Bronchial epithelial cell (primary cell): ENCODE measurements at regions not wholly inside any gene's neighbourhood (a gene's known extent, or its start where the extent isn't known, plus 50 kb on each side); places are given as distances from the start of the nearest gene placed in this dataset.
"Not testable (repeated sequence)": the region's sequence is repeated elsewhere in the genome, so short reads cannot be mapped to it uniquely, and the experiment has no call there.

Source experiments
- DNase-seq: peaks from one replicate; pipeline ENCODE4 v3.0.0-alpha.2; 2010; ENCODE audit warnings: low read depth
- FAIRE-seq: peaks from 2 replicates; lab custom pipeline; 2011; peaks lifted over from hg19 to GRCh38; lab: Jason Lieb, UNC
- H3K27me3 ChIP-seq: 2 replicates; pipeline ENCODE4 v1.5.1; 2011; ENCODE audit warnings: low read length; ENCODE audit not compliant: control insufficient read depth, insufficient read depth
- H3K36me3 ChIP-seq: 2 replicates; pipeline ENCODE4 v1.5.1; 2011; ENCODE audit warnings: low read length; ENCODE audit not compliant: control insufficient read depth, insufficient read depth
- H3K4me3 ChIP-seq: 2 replicates; pipeline ENCODE4 v1.5.1; 2011; ENCODE audit warnings: mild to moderate bottlenecking, low read depth, low read length, control low read depth
- TF ChIP-seq, protein P1 (sequence below): IDR thresholded peaks from 2 replicates; pipeline ENCODE4 v1.5.1; 2011; ENCODE audit warnings: mild to moderate bottlenecking, moderate library complexity, low read length, control low read depth, inconsistent platforms; ENCODE audit not compliant: insufficient read depth, severe bottlenecking

DNA sequence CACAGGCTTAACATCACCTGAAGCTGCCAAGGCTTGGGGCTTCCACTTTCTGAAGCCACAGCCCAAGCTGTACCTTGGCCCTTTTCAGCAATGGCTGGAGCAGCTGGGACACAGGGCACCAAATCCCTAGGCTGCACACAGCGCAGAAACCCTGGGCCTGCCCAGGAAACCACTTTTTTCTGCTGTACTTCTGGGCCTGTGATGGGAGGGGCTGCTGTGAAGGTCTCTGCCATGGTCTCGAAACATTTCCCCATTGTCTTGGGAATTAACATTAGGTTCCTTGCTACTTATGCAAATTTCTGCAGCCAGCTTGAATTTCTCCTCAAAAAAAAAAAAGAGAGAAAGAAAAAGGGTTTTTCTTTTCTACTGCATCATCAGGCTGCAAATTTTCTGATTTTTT, 219.1 kb downstream of the RPL10L start:
- H3K4me3 ChIP-seq, result no peak overlapping the region
- H3K27me3 ChIP-seq, result no peaks in the 10 kb centered on the region
- no peak for DNase-seq
- H3K36me3 ChIP-seq, result no peaks in the 10 kb centered on the region
- no peak for FAIRE-seq
- TF ChIP-seq, protein P1, sequence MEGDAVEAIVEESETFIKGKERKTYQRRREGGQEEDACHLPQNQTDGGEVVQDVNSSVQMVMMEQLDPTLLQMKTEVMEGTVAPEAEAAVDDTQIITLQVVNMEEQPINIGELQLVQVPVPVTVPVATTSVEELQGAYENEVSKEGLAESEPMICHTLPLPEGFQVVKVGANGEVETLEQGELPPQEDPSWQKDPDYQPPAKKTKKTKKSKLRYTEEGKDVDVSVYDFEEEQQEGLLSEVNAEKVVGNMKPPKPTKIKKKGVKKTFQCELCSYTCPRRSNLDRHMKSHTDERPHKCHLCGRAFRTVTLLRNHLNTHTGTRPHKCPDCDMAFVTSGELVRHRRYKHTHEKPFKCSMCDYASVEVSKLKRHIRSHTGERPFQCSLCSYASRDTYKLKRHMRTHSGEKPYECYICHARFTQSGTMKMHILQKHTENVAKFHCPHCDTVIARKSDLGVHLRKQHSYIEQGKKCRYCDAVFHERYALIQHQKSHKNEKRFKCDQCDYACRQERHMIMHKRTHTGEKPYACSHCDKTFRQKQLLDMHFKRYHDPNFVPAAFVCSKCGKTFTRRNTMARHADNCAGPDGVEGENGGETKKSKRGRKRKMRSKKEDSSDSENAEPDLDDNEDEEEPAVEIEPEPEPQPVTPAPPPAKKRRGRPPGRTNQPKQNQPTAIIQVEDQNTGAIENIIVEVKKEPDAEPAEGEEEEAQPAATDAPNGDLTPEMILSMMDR, result no peak

DNA sequence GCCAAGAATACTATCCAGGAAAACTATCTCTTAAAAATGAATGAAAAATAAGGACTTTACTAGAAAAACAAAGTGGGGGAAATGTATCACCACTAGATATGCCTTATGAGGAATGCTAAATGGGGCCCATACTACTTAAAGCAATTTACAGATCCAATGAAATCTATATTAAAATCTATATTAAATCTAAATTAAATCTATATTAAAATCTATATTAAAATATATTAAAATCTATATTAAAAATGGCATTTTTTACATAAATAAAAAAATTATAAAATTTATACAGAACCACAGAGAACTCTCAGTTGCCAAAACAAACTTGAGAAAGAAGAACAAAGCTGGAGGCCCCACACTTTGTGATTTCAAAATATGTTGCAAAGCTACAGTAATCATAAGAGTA, 234.5 kb downstream of the RPL10L start:
- no peak for FAIRE-seq
- TF ChIP-seq, protein P1, result no peak
- no peak for DNase-seq
- Histone ChIP-seq H3K27me3 (no peaks in the 10 kb centered on the region), H3K36me3 (no peaks in the 10 kb centered on the region), H3K4me3 (no peak overlapping the region)

DNA sequence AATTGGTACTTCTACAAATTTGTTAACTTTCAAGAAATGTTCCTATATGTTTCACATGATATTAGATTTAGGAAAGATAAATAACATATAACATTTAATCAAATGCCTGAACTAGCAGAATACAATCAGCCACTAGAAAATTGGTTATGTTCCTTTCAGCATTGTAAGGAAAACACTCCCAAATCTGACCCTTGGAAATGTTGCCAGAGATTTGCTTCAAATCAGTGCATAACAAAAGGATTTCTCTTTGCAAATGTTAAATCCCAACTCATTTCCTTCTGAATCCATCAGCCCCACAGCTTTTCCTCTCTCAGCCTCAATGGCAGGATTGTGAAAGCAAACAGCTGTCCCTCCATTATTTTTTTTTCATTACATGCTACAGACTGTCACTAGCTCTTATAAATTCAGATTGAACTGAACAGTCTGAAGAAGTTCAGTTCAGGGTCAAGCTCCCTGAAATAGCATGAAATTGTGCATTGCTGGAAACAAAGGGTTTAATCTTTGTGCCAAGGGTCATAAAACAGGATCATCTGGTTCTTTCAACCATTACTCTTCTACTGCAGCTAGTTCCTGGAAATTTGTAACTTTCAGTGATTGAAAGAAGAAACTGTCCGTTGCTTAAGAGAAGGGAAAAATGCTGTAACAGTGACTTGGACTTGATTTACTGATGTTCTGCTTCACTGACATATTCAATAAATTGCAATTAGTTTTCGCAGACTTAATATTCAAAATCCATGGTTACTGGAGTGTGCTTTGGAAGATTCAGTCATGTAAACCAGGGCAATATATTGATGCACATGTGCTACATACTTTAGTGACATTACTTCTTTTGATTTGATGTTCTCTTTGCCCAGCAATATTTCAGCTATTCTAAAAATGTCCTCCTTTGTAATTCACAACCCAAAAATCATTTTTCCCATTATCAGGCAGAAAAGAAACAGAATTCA, 246.4 kb downstream of the RPL10L start:
- FAIRE-seq (no peak), DNase-seq (peak; percentile 7)
- TF ChIP-seq, protein P1, result no peak
- Histone ChIP-seq H3K27me3 (no peaks in the 10 kb centered on the region), H3K4me3 (no peak overlapping the region), H3K36me3 (no peaks in the 10 kb centered on the region)

GRCh38 chr14:46402001-46402690, 249.4 kb downstream of the RPL10L start:
- not testable (repeated sequence) for H3K4me3 ChIP-seq, H3K27me3 ChIP-seq, H3K36me3 ChIP-seq, FAIRE-seq, DNase-seq

- TF ChIP-seq, protein P1, result no peak
- FAIRE-seq, result no peak
- no peak for DNase-seq
- no peaks in the 10 kb centered on the region for H3K27me3 ChIP-seq
- no peak overlapping the region for H3K4me3 ChIP-seq
- no peaks in the 10 kb centered on the region for H3K36me3 ChIP-seq
These were observed 250.5 kb downstream of the RPL10L start for GRCh38 chr14:46401066-46401465.

GRCh38 chr14:46399049-46399448, 252.5 kb downstream of the RPL10L start:
- FAIRE-seq, result no peak
- TF ChIP-seq, protein P1, result no peak
- no peaks in the 10 kb centered on the region for H3K36me3 ChIP-seq
- DNase-seq, result no peak
- H3K27me3 ChIP-seq, result no peaks in the 10 kb centered on the region
- no peak overlapping the region for H3K4me3 ChIP-seq
